HK-2 (cell line): ENCODE measurements at regions not wholly inside any gene's neighbourhood (a gene's known extent, or its start where the extent isn't known, plus 50 kb on each side); places are given as distances from the start of the nearest gene placed in this dataset.
"Not testable (repeated sequence)": the region's sequence is repeated elsewhere in the genome, so short reads cannot be mapped to it uniquely, and the experiment has no call there.

Experiments used
- DNase-seq: peaks from one replicate; pipeline ENCODE4 v3.0.0-alpha.2; 2018; ENCODE audit not compliant: unreplicated experiment

- no peak for DNase-seq
Measured at GRCh38 chr4:163077680-163078079, 89.0 kb downstream of the NAF1 start.

GRCh38 chr4:163072222-163072621, 94.5 kb downstream of the NAF1 start:
- DNase-seq: no peak

GRCh38 chr4:163071308-163071707, 95.4 kb downstream of the NAF1 start:
- DNase-seq: no peak

- DNase-seq: no peak
Measured at GRCh38 chr4:163070023-163070422, 96.7 kb downstream of the NAF1 start.

DNA sequence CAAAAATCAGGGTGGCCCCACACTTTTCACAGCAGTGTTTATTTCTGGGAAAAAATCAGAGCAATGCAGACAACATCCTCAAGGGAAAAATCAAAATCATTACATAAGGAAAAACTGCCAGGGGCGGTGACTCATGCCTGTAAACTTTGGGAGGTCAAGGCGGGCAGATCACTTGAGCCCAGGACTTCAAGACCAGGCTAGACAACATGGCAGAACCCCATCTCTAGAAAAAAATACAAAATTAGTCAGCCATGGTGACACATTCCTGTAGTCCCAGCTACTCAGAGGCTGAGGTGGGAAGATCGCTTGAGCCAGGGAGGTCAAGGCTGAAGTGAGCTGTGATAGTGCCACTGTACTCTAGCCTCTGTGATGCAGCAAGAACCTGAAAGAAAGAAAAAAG, 102.8 kb downstream of the NAF1 start:
- no peak for DNase-seq

DNA sequence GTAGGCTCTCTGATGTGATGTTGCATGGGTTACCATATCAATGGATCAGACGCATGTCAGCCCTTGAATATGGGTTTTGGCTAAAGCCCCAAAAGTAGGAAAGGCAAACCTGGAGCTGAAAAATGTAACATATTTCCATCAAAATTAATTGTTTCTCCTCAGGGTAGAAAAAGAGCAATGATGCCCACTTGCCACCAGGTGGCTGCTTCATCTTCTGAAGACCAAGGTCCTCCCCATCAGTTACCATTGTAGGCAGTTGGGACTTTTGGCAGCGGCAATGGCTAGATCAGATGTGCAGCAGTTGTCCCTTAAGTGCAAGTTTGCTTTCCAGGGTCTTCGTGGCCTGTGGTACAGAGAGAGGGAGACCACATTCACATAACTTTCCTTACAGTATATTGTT, 118.2 kb downstream of the NAF1 start:
- DNase-seq: peak; percentile 11

- no peak for DNase-seq
Measured at GRCh38 chr4:163042306-163042705, 124.4 kb downstream of the NAF1 start.

DNA sequence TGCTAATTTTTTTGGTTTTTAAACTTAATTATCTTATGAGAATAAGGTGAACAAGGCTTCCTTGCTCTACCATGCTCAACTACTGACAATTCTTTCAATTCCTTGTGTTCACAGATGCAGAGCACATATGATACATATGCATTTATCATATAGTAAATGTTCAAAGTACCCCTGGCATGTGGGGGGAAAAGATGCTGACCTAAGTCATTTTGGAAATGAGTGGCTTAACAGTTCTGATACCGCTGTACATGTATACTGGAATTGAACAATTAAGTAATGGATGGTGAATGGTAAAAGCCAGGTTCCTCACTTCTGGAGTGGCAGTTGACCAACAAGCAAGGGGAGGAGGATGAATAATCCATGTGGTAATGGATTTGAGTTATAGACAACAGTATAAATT, 149.6 kb downstream of the NAF1 start:
- no peak for DNase-seq

GRCh38 chr4:163012816-163013215, 153.9 kb downstream of the NAF1 start:
- no peak for DNase-seq

DNA sequence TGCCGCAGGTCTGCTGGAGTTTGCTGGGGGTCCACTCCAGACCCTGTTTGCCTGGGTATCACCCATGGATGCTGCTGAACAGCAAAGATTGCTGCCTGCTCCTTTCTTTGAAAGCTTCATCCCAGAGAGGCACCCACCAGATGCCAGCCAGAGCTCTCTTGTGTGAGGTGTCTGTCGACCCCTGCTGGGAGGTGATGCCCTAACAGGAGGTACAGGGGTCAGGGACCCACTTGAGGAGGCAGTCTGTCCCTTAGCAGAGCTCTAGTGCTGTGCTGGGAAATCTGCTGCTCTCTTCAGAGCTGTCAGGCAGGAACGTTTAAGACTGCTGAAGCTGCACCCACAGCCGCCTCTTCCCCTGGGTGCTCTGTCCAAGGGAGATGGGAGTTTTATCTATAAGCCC, 162.7 kb downstream of the NAF1 start:
- DNase-seq: no peak

DNA sequence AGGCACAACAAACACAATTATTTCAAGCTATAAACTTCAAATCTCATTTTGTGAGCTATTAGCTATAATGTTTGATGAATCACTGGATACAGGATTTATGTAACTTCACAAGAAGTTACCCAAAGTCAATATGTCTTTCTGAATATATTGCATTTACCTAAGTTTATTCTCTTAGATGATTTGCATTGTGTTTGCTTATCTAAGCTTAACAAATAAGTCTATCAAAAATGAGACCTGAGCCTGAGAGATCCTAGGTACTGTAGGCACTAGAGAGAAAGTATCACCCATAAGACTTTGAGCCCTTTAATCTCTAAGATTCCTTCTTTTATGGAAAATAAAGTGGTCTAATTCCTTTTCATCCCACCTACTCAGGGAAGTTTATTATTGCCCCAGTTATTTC, 178.2 kb downstream of the NAF1 start:
- no peak for DNase-seq

- DNase-seq: no peak
Measured at GRCh38 chr4:162985131-162985530, 181.6 kb downstream of the NAF1 start.

DNA sequence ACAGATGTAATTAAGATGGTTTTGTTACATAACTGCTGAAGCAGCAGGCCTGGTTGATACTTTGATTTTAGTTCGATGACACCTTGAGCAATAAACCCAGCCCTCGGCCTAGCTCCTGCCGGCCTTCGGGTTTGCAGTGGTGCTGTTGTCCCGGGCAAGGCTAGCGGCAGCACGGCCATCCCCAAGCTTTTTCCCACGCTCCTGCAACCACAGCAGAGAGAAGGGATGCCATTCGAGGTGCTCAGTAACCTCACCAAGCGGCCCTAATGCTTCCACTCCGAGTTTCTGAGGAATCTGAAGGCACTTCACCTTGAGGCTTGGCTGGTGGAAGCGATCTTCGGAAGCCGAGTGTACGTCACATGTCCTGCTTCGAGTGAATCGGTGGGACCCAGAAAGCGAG, 182.1 kb downstream of the NAF1 start:
- no peak for DNase-seq

GRCh38 chr4:162981823-162982222, 184.9 kb downstream of the NAF1 start:
- no peak for DNase-seq

DNA sequence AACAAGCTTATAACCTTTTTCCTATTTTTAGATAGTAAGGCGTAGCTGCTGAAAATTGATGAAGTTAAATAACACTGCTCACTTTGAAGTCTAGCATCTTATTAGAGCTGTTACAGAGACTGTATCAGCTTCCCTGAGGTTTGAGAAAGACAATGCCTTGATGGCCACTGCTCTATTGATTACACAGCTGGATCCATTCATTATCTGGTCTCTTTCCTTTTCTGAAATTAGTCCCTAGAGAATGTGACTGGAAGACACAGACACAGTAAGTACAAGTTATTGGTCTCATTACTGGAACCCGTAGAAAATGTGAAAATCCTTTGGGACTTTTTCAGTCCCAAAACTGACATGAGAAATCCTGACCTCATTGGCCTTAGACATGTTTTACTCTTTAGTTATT, 188.3 kb downstream of the NAF1 start:
- DNase-seq: no peak

- no peak for DNase-seq
Measured at GRCh38 chr4:162977788-162978187, 188.9 kb downstream of the NAF1 start.

GRCh38 chr4:162972661-162973330, 193.9 kb downstream of the NAF1 start:
- no peak for DNase-seq

- no peak for DNase-seq
Measured at GRCh38 chr4:162969194-162969593, 197.5 kb downstream of the NAF1 start.

DNA sequence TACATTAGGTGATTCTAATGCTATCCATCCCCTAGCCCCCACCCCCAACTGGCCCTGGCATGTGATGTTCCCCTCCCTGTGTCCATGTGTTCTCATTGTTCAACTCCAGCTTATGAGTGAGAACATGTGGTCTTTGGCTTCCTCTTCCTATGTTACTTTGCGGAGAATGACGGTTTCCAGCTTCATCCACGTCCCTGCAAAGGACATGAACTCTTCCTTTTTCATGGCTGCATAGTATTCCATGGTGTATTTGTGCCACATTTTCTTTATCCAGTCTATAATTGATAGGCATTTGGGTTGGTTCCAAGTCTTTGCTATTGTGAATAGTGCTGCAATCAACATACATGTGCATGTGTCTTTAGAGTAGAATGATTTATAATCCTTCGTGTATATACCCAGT, 200.7 kb downstream of the NAF1 start:
- DNase-seq: not testable (repeated sequence)

- no peak for DNase-seq
Measured at GRCh38 chr4:162959046-162959445, 207.6 kb downstream of the NAF1 start.

DNA sequence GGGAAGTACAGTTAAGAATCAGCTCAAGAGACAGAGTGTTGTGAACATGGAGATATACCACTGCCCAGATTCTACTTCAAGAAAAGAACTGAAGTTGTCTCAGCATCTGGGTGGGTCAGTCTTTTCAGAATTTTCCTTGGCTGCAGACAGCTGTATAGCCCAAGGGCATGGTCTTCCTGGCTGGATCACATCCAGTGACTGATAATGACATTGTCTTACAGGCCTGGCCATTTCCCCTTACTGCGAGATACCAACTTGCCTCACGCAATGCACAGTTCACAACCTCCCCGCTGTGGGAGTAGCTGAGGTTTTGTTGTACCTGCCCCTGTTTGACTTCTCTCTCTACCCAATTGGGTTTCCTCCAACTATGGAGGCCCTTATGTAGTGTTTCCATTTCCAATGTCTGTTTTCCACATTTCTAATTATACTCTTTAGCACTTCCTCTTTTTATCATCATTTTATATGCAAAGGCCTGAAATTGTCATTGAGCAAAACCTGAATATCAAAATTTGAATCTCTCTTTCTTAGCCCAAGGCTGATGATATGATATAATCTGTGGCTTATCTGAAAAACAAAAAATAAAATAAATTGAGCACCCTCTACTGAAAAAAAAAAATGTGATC, 209.1 kb downstream of the NAF1 start:
- DNase-seq: no peak

GRCh38 chr4:162954976-162955375, 211.7 kb downstream of the NAF1 start:
- DNase-seq: no peak

DNA sequence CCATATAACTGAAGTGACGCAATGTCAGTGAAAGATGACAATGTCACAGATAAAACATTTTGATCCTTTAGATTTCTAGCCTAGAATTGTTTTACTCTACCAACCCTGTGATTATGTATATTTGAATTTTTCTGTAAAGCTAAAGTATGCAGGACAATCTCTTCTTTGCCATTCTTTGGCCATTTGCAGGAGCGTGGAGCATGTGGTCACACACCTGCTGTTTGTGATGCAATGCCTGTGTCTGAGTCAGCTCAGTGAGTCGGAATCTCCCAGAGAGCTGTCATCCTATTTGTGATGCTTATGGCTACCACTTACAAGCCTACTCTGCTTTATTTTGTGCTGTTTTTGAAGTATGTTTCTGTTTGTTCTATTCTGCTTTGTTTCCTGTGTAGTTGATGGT, 214.5 kb downstream of the NAF1 start:
- DNase-seq: peak; percentile 5

- no peak for DNase-seq
Measured at GRCh38 chr4:162945713-162946112, 221.0 kb downstream of the NAF1 start.
